MCF 10A (cell line): ENCODE measurements at regions not wholly inside any gene's neighbourhood (a gene's known extent, or its start where the extent isn't known, plus 50 kb on each side); places are given as distances from the start of the nearest gene placed in this dataset.
"Not testable (repeated sequence)": the region's sequence is repeated elsewhere in the genome, so short reads cannot be mapped to it uniquely, and the experiment has no call there.

ENCODE experiments used
- BruUV-seq: library from RNA; stranded (reverse); fragments of 400-500 nt; replicated peaks from 2 replicates; lab custom pipeline; 2021; lab: Mats Ljungman, UMichigan
- CTCF ChIA-PET: fragments of 300-600 bp; sonication (Branson Sonifier 250); formaldehyde crosslinking; extraction: SDS; loops from one replicate; lab custom pipeline; 2021; ENCODE audit warnings: antibody characterized with exemption, inconsistent platforms; lab: Yijun Ruan, JAX
- POLR2A ChIA-PET: fragments of 300-600, 350-650 bp; sonication (Branson Sonifier 250); formaldehyde crosslinking; extraction: SDS; loops from one replicate; lab custom pipeline; 2020; ENCODE audit warnings: antibody characterized with exemption, inconsistent platforms; lab: Yijun Ruan, JAX
- DNase-seq: peaks from one replicate; pipeline ENCODE4 v3.0.0-alpha.2; 2018; ENCODE audit not compliant: unreplicated experiment
- H3K27ac Mint-ChIP-seq: one replicate; pipeline ENCODE4 v1.8.0; 2022; ENCODE audit warnings: mild to moderate bottlenecking, low read depth, mixed read lengths; ENCODE audit not compliant: unreplicated experiment
- H3K27me3 Mint-ChIP-seq: one replicate; pipeline ENCODE4 v1.8.0; 2022; ENCODE audit warnings: mixed read lengths; ENCODE audit not compliant: insufficient read depth, unreplicated experiment
- H3K36me3 Mint-ChIP-seq: one replicate; pipeline ENCODE4 v1.8.0; 2022; ENCODE audit warnings: mild to moderate bottlenecking, moderate library complexity, mixed read lengths; ENCODE audit not compliant: insufficient read depth, unreplicated experiment
- H3K4me1 Mint-ChIP-seq: one replicate; pipeline ENCODE4 v1.8.0; 2022; ENCODE audit warnings: mixed read lengths; ENCODE audit not compliant: insufficient read depth, unreplicated experiment
- H3K4me3 Mint-ChIP-seq: one replicate; pipeline ENCODE4 v1.8.0; 2022; ENCODE audit warnings: mild to moderate bottlenecking, moderate library complexity, mixed read lengths; ENCODE audit not compliant: unreplicated experiment
- H3K9me3 Mint-ChIP-seq: one replicate; pipeline ENCODE4 v1.8.0; 2022; ENCODE audit warnings: mixed read lengths; ENCODE audit not compliant: unreplicated experiment
- intact Hi-C: fragments of 100-400 bp; cut with micrococcal nuclease; formaldehyde crosslinking; loops from 2 replicates; pipeline ENCODE4 v1.14.1; 2022
- TF ChIP-seq, protein P1 (sequence below): fragments of 200-600 bp; IDR thresholded peaks from one replicate; pipeline ENCODE4 v1.8.0; 2022; ENCODE audit warnings: antibody characterized with exemption, mild to moderate bottlenecking; ENCODE audit not compliant: unreplicated experiment

DNA sequence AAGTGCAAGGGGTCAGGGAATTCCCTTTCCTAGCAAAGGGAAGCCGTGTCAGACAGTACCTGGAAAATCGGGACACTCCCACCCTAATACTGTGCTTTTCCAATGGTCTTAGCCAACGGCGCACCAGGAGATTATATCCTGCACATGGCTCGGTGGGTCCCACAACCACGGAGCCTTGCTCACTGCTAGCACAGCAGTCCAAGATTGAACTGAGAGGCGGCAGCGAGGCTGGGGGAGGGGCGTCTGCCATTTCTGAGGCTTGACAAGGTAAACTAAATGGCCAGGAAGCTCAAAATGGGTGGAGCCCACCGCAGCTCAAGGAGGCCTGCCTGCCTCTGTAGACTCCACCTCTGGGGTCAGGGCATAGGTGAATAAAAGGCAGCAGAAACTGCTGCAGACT is 76.5 kb upstream of the LINC00632 start:
- H3K9me3 Mint-ChIP-seq, H3K4me3 Mint-ChIP-seq, H3K27ac Mint-ChIP-seq, BruUV-seq, intact Hi-C loops, H3K36me3 Mint-ChIP-seq, CTCF ChIA-PET, POLR2A ChIA-PET, H3K4me1 Mint-ChIP-seq, DNase-seq: not testable (repeated sequence)
- H3K27me3 Mint-ChIP-seq: peaks cover 58% of the 10 kb centered on the region

DNA sequence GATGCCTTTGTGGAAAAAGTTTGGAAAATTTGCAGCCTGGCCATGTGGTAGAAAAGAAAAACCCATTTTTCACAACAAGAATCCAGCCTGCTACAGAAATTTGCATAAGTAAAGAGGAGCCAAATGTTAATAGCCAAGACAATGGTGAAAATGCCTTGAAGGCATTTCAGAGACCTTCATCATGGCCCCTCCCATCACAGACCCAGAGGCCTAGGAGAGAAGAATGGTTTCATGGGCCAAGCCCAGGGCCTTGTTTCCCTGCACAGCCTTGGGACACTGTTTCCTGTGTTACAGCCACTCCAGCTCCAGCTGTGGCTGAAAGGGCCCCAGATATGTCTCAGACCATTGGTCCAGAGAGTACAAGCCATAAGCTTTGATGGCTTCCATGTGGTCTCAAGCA is 101.4 kb upstream of the LINC00632 start:
- POLR2A ChIA-PET: no interaction called here
- BruUV-seq: no TSS peak

DNA sequence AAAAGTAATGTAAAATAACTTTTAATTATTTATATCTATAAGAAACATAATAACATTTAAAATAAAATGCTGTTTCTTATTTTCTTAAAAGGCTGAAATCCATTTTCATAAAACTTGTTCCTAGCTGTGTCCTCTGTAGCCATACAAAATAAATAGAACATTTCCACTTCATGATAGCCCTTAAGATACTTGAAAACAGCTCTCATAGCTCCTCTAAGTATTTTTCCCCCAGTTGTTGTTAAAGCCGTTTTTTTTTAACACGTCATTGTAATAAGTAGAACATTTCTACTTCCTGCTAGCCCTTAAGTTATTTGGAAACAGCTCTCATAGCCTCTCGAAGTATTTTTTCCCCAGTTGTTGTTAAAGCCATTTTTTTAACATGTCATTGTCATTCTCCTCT is 97.3 kb upstream of the SOX3 start:
- Mint-ChIP-seq H3K4me1 (no peaks in the 10 kb centered on the region), H3K36me3 (no peaks in the 10 kb centered on the region), H3K27me3 (peaks cover 77% of the 10 kb centered on the region), H3K4me3 (no peak overlapping the region), H3K27ac (no peak overlapping the region), H3K9me3 (no peaks in the 10 kb centered on the region)
- POLR2A ChIA-PET: no interaction called here
- intact Hi-C loops: no loop called here
- no TSS peak for BruUV-seq
- CTCF ChIA-PET: interaction anchor here (0.5 to 1.3 kb wide), 3 partner anchors 31 to 551 kb away, joined by 3 to 4 read pairs (median 3); no protein-coding TSS in a partner anchor
- DNase-seq: no peak
- TF ChIP-seq, protein P1, sequence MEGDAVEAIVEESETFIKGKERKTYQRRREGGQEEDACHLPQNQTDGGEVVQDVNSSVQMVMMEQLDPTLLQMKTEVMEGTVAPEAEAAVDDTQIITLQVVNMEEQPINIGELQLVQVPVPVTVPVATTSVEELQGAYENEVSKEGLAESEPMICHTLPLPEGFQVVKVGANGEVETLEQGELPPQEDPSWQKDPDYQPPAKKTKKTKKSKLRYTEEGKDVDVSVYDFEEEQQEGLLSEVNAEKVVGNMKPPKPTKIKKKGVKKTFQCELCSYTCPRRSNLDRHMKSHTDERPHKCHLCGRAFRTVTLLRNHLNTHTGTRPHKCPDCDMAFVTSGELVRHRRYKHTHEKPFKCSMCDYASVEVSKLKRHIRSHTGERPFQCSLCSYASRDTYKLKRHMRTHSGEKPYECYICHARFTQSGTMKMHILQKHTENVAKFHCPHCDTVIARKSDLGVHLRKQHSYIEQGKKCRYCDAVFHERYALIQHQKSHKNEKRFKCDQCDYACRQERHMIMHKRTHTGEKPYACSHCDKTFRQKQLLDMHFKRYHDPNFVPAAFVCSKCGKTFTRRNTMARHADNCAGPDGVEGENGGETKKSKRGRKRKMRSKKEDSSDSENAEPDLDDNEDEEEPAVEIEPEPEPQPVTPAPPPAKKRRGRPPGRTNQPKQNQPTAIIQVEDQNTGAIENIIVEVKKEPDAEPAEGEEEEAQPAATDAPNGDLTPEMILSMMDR: no peak

More for the DNA sequence above, 101.4 kb upstream of the LINC00632 start:
- CTCF ChIA-PET: no interaction called here
- no peak for DNase-seq
- Mint-ChIP-seq H3K4me3 (no peak overlapping the region), H3K4me1 (no peaks in the 10 kb centered on the region), H3K36me3 (no peaks in the 10 kb centered on the region), H3K27ac (no peak overlapping the region), H3K9me3 (no peaks in the 10 kb centered on the region), H3K27me3 (peaks cover 70% of the 10 kb centered on the region)
- TF ChIP-seq, protein P1: no peak
- intact Hi-C loops: no loop called here

DNA sequence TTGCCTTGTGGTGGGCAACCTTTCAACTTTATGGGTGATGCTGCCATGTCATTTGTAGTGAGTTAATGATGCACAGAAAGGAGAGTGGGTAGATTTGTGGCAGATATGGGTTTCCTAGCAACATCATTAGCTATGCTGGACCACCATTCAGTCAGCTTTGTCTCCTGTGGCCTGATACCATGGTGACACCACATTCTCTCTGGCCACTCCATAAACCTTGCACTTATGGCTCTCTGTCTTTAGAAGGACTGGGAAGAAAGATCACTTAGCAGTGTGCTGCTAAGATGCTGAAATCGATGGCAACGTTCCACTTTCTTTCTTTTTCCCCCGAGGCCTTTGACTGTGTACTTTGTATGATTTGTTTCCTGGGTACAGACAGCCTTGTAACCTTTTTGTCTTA is 95.0 kb upstream of the SOX3 start:
- no TSS peak for BruUV-seq
- TF ChIP-seq, protein P1: no peak
- no peaks in the 10 kb centered on the region for H3K4me1 Mint-ChIP-seq
- no peaks in the 10 kb centered on the region for H3K9me3 Mint-ChIP-seq
- H3K27ac Mint-ChIP-seq: no peak overlapping the region
- ChIA-PET CTCF (interaction anchor here (0.8 kb wide), 1 partner anchor 44 kb away, joined by 3 read pairs; no protein-coding TSS in a partner anchor), POLR2A (no interaction called here)
- intact Hi-C loops: no loop called here
- peaks cover 67% of the 10 kb centered on the region for H3K27me3 Mint-ChIP-seq
- H3K4me3 Mint-ChIP-seq: no peak overlapping the region
- no peak for DNase-seq
- no peaks in the 10 kb centered on the region for H3K36me3 Mint-ChIP-seq

DNA sequence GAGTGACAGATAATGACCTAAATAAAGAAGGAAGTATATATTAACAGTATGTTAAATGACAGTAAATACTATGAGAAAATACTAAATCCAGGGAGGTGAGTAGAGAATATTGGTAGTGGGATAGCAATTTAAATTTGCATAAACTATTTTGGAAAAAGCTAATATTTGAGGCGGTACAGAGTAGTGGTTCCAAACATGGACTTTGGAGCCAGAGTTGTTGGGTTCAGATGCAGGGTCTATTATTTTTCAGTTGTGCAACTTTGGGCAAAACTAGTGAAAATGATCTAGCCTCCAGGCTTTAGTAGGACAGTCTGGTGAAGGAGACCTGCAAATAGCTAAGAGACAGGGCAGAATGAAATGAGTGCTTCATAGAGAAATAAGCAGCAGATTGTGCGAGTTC is 84.8 kb upstream of the SOX3 start:
- BruUV-seq: no TSS peak
- CTCF ChIA-PET: interaction anchor here (0.6 kb wide), 1 partner anchor 290 kb away, joined by 3 read pairs; no protein-coding TSS in a partner anchor
- intact Hi-C loops: no loop called here

More for the DNA sequence above, 84.8 kb upstream of the SOX3 start:
- TF ChIP-seq, protein P1: no peak
- Mint-ChIP-seq H3K27ac (no peak overlapping the region), H3K27me3 (peaks cover 72% of the 10 kb centered on the region), H3K4me1 (peaks cover 5% of the 10 kb centered on the region), H3K4me3 (no peak overlapping the region), H3K36me3 (no peaks in the 10 kb centered on the region), H3K9me3 (no peaks in the 10 kb centered on the region)
- no peak for DNase-seq
- POLR2A ChIA-PET: no interaction called here
